COLO829 (cell line): ENCODE measurements at regions not wholly inside any gene's neighbourhood (a gene's known extent, or its start where the extent isn't known, plus 50 kb on each side); places are given as distances from the start of the nearest gene placed in this dataset.

Experiments used
- DNase-seq: peaks from one replicate; pipeline ENCODE4 v3.0.0; 2012; ENCODE audit warnings: low spot score

DNA sequence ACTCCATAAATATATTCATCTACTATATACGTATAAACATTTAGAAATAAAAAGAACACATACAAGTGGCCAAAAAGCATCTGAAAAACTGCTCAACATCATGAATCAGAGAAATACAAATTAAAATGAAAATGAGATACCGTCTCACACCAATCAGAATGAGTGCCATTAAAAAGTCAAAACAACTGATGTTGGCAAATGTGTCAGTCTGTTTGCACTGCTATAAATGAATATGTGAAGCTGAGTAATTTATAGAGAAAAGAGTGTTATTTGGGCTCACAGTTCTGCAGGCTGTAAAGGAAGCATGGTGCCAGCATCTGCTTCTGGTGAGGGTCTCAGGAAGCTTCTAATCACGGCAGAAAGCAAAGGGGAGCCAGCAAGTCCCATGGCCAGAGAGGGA, 620.3 kb upstream of the CCDC54 start:
- no peak for DNase-seq

DNA sequence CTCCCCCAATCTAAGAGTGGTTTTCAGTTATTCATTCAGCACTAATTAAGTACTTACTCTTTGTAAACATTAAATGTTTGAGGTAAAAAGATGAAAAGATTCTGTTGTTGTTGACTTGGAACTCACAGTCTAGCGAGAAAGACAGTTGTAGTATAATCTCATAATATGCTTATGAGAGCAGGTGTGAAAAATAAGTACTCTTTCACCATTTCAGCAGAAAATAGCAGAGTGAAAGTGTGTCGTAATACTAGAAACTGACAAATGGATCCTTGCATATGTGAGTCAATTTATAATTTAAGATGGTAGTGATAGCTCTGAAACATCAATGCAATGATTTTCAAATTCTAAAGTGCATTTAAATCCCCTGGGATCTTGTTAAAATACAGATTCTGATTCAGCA, 618.8 kb upstream of the CCDC54 start:
- DNase-seq = no peak

DNA sequence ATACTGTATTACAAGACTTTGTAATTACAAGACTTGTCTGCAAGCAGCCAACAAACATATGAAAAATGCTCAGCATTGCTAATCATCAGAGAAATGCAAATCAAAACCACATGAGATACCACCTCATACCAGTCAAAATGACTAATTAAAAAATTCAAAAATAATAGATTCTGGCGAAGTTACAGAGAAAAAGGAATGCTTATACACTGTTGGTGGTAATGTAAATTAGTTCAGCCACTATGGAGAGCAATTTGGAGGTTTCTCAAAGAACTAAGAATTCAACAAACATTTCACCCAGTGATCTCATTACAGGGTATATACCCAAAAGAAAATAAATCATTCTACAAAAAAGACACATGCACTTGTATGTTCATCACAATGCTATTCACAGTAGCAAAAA, 617.5 kb upstream of the CCDC54 start:
- no peak for DNase-seq

DNA sequence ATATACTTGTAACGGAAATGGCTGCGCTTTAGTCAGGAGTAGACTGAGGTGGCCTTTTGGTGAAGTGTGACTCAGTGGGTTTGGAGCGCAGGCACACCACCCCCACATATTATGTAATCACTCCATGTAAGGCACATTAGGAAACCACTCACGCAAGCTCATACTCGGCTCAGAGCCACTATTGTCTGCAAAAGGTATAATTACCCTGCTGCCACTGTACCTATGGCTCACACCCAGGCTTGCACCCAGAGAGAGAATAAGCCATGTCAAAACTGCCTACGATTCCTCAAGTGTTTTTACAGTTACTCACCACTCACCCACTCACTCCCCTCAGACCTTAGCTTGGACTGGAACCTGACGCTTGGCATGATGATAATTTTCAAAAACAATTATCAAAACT, 611.9 kb upstream of the CCDC54 start:
- peak; percentile 56 for DNase-seq

DNA sequence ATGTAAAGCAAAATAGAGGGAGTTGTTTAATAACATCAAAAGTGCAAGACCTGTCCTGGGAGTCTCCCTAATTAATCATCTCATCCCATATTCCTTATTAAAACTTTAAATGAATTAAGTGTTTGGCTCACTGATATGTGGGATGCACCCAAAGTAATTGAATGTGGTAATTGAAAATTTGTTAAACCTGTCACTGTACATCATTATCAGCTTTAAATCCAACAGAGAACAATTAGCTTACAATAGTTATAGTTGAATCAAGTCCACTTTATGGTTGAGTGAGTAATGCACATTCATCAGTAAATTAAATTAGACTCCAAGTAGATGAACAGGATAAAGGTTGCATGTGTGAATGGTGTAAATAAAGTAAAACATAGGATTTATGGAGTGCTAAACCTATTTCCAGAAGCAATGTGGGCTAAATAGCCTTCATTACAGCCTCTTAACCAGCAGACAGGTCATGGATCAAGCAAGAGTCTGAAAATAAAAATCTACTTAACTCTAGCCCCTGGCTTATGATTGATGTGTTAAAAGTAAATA, 608.2 kb upstream of the CCDC54 start:
- DNase-seq = no peak

DNA sequence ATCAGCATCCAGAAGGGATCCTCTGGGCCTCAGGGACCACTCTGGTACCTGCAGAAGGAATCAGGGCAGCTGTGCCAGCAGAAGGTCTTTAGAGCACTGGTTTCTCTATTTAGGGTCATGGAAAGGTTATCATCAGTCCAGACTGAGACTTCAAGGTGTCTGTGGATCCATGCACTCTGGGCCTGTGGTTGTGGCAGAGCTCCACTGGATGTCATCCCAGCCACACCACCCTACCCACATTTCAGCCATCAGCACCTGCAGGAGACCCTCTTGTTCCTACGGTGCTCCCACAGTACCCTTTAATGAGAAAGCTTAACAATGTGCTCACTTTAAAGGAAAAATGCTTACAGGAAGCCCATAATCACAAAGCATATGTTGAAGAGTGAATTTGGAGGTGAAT, 603.4 kb upstream of the CCDC54 start:
- DNase-seq = no peak

DNA sequence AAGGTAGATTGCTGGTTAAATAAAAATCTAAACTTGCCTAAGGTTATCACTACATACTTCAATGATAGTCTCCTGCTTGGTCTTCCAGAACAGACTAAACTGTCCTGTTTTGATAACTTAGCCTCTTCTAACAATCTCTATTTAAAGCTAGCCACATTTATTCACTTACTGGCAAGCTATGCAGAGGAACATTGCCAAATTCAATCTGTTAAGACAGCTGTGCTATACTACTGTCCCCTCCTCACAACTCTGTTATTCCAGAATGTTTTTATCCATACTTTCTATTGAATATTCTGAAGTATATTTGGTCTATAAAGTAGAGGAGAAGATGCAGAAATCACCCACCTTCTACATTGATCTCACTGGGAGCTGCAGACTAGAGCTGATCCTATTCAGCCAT, 594.0 kb upstream of the CCDC54 start:
- no peak for DNase-seq

DNA sequence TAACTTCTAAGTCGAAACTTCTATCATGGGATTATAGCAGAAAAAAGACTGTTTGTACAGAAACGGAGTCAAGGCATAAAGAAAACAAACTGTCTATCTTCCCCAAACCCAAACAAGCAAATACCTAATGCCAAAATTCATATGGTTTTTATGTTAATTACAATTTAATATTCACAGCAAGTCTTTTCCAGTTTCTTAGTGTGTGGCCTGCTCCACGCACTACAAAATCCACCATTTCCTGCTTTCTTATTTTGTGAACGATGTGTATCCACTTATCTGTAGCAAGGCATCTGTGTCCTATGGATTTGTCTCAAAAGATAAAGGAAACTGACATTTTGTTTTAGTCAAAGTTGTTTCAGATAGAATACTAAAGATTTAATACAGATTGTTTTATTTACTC, 588.0 kb upstream of the CCDC54 start:
- no peak for DNase-seq

DNA sequence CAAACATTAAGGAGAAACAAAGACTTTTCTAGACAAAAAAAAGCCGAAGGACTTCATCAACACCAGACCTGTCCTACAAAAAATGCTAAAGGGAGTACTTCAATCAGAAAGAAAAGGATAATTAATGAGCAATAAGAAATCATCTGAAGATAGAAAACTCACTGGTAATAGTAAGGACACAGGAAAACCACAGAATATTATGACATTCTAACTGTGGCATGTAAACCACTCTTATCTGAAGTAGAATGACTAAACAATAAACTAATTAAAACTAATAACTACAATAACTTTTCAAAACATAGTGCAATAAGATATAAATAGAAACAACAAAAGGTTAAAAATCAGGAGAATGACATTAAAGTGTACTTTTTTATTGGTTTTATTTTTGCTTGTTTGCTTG, 584.5 kb upstream of the CCDC54 start:
- DNase-seq = no peak

DNA sequence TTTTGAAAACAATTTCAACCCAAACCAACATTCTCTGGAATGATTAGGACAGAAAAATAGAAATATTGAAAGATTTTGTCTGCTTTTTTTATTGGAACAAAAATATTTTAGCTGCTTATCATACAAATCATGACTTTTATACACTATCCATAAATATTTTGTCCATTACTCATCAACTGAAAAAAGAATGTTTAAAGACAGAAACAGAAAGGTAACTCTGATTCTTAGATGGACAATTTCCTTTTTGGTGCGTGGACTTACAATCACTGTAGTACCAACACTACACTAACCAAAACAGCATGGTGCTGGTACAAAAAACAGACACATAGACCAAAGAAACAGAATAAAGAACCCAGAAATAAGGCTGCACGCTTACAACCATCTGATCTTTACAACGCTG, 582.8 kb upstream of the CCDC54 start:
- DNase-seq = no peak

DNA sequence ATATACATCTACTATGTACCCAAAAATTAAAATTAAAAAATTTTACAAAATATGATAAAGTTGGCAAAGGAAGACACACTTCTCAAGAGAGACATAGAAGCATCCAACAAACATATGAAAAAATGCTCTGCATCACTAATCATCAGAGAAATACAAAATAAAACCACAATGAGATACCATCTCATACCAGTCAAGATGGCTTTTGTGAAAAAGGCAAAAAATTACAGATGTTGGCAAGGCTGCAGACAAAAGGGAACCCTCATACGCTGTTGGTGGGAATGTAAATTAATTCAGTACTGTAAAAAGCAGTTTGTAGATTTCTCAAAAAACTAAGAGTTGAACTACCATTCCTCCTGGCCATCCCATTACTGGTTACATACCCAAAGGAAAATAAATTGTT, 581.7 kb upstream of the CCDC54 start:
- DNase-seq = no peak

DNA sequence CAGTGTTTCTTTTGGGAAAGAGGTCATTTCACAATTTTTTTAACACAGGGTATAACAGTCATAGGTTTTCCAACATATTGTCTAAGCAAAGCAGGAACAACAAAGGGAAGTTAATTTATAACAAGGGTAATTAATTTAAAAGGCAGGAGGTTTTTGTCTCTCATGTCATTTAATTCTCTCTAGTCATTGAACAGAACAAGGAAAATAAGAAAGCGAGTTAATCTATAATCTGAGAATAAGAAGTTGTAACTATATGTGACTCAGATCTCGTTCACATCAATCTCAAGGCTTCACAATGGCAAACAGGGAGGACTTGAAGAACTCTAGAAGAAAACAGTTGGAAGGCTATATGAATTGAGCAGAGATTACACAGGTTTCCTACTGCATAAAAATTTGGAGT, 579.8 kb upstream of the CCDC54 start:
- DNase-seq = no peak

DNA sequence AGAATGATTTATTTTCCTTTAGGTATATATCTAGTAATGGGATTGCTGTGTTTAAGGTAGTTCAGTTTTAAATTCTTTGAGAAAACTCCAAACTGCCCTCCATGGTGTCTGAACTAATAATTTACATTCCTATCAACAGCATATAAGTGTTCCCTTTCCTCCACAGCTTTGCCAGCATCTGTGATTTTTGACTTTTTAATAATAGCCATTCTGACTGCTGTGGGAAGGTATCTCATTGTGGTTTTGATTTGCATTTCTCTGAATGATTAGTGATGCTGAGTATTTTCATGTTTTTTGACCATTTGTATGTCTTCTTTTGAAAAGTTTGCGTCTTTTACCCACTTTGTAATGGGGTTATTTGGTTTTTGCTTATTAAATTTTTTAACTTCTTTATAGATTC, 571.6 kb upstream of the CCDC54 start:
- DNase-seq = no peak

DNA sequence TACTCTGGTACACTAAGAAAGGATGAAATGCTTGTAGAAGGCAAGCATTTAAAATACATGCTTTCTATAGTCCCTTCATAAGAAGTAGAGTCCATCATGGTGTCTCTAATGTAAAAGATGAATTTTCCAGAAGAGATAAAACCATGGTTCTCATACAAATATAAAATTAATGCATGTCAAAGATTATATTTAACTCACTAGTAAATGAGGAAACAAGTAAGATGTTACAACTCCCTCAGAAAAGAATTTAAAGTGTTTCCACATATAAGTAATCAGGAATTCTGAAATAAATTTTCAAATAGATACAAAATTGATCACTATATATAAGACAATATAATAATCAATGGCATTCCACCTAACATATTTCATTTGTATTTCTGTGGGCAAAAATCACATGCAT, 570.3 kb upstream of the CCDC54 start:
- DNase-seq = no peak

DNA sequence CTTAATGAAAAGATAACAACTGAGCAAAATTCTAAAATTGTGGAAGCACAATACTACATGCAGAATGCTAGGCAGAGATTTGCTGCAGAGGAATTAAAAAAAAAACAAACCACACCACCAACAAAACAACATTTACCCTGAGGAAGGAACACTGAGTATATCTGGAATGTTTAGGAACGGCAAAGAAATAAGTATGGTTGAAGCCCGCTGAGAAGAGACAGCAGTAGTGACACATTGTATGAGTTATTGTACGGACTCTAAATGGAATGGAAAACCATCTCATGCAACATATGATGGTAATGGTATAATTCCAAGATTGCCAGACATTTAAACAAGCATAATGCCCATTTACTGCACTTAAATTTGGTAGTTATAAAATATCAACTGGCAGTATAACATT, 568.2 kb upstream of the CCDC54 start:
- DNase-seq = no peak

DNA sequence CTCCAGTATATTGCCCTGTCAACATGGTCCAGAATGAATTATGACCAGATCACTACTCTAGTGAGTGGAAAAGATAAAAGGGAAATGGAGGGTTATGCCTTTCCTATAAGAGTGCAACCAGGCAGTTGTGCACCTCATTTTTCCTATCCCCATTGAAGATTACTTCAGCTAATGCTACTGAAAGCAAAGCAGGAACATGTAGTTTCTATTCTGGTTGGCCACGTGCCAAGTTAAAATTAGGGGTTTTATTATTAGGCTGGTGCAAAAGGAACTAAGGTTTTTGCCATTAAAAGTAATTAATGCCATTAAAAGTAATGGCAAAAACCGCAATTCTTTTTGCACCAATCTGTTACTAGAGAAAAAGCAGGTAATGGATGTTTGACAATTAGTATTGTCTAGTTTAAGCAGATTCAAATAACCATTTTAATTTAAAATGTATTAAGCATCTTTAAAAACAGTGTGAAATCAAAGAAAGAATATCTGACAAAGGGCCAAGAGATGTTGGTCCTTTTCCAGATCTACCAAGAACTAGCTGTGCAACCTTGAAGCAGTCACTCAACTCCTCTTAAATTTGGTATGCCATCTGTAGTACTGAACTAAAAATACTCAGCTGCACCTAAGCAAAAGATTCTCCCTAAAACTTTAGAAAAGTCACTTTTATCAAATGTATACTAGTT, 567.5 kb upstream of the CCDC54 start:
- no peak for DNase-seq

DNA sequence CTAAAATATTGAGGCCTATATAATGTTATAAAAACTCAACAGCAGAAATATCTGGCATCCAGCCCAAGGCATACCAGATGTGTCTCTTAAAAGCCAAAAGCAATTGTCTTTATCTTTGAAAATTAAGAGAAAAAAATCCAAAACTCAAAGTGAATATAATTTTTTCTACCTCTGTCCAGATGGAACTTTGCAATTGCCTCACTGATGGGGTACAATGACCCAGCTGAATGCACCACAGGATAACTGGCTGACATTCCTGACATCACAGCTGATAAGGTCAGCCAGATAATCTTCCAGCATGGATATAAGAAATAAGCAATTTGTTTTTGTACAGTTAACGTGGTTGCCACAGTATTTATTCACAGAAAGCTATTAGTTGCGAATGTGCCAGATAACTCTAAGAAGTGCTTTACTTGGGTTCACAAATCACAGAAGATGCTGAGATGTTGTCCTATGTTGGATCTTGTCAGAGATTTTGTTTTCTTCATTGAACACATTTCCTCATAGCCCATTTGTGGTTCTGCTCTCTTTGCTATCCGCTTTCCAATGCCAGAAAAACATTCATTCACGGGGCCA, 566.9 kb upstream of the CCDC54 start:
- DNase-seq = no peak

DNA sequence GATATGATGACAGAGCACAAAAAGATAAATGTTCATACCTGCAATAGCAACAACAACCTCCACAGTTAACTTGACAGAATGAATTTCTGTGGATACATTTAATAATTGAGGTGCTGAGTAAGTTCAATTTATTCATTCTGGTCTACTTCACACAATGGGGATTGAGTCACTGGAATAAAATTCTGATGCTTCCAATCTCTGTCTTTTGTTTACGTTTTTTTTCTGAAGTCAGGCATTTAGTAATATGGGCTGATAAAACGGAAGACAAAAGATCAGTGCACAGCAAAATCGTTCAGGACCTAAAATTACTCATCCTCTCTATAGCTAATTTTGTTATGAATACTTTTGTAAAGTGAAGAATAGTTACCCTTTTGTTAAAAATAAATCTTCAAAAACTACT, 565.9 kb upstream of the CCDC54 start:
- peak; percentile 40 for DNase-seq

DNA sequence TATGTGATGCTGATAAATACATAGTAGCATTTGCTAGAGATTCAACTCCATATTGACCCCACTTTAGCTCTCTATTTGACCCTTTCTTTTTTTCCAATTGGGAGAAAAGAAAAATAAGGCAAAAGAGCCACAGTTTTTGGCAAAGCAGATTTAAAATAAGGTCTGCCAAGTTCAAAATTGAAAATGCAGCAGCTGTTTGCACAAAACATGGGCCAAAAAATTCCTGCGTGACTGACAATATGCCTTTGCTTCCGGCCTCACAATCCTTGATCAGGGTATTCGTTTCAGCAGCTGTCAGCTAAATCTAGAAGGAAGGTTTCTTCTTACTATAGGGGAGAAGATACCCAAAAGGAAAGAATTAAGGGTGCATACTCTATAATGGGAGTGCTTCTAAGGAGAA, 563.5 kb upstream of the CCDC54 start:
- no peak for DNase-seq

DNA sequence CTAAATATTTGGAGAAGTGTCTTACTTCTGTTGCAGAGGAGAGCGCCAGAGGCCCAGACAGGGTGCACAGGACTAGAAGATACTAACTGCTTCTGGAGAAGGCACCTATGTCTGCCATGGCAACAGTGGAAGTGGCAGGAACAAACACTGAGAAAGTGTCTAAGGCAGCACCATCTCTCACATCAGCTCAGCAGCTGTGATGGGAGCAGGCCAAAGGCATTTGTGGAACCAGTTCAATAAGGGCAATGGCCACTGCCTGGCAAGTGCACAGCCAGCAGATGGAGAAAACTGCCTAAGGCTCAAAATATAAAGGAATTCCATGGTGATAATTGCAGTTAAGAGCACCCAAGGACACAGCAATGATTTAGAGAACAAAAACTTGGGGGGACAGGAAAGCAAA, 563.0 kb upstream of the CCDC54 start:
- DNase-seq = no peak

DNA sequence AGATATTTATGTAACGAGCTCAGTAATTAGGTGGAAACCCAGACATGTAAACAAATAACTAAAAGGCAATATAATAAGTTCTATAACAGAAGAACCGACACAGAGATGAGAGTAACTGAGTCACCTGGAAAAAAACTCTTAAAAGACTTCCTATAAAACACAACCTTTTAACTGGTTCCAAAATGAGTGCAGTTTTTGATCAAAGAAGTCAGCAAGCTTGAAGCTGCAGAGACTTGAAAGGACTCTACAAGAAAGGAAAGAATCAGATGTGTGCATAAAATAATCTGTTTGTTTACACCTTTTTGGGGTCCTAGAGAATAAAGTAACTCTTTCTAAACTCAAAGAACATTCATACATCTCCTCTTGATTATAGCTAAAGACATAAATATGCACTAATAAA, 560.4 kb upstream of the CCDC54 start:
- no peak for DNase-seq

DNA sequence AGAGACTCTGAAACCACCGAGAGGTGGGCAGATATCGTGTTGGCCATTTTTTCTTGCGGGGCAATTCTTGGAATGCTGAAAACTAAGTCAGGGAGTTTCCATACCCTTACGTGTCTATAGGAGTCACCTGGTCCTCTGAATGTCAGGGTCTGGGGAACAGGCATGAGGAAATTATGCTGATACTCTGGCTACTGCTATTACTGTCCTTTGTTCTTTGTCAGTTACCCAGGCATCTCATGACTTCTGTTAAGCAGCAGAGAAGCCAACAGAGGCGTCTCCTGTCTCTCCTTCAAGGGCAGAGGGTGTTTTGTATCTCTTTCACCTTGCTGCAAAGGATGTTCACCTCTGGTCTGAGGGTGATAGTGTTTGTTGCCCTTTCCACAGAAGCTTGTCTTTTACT, 559.5 kb upstream of the CCDC54 start:
- DNase-seq = peak; percentile 31

DNA sequence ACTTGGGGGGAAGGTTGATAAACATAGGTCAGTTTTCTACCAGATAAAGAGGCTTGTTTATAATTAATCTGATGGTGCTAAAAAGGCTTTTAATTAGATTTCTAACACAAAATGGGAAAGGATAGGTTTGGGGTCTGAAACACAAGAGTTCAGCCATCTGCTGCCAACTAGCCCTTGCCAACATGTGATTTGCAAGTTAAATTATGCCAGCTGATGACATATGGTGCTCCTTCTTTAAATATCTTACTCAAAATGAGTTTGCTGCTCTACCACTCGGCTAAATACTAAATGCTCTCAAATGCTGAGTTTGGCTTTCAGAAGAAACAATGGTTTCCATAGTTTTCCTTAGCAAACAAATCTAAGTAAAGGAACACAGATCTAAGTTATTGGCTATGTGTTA, 557.8 kb upstream of the CCDC54 start:
- DNase-seq = no peak

DNA sequence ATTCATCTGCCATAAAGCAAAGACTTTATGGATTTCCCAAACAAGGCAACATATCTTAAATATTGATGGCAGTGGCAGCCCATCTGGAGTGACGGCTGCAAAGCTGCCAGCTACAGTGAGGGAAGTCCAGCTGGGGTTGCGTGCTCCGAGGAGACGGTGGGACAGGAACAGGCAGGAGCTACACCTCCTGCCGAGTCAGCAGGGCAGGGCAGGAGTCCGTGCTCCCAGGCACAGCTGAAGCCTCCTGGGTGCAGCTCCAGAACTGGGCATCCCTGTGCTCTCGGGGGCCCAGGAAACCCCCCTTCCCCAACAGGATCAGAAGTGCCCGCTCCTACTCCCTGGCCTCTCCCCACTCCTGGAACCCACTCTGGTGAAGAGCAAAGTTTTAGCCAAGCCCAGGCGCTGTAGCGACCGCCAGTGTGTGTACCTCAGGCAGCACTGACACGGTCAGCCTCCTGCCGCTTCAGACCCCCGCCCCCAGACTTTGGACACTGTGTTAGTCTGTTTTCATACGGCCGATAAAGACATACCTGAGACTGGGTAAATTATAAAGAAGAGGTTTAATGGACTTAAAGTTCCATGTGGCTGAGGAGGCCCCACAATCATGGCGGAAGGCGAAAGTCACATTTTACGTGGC, 556.4 kb upstream of the CCDC54 start:
- DNase-seq = no peak
